COLO668 (cell line): ENCODE measurements at regions not wholly inside any gene's neighbourhood (a gene's known extent, or its start where the extent isn't known, plus 50 kb on each side); places are given as distances from the start of the nearest gene placed in this dataset.
A peak's percentile ranks its signal among the peaks of the same experiment; 100 is the strongest.

Experiments used
- DNase-seq: peaks from one replicate; lab custom pipeline; 2025; ENCODE audit not compliant: unreplicated experiment; lab: John Stamatoyannopoulos, UW

DNA sequence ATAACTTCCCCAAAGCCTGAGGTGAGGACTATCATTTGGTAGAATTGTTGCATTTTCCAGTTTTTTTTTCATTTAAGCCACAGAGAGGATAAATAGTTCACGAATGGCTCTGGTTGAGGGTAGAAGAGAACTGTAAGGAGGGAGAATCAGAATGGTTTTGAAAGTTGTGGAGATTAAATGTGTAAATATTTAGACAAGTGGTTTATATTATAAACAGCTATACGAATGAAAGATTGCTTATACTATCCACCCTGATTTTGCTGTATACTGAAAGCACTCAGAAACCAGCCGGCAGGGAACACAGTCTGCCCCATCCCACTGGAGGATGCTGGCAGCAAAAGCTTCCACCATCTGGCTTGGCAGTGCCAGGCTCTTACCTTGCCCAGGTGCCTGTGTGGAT lies 341.1 kb downstream of the RAPGEF2 start:
- DNase-seq = no peak

DNA sequence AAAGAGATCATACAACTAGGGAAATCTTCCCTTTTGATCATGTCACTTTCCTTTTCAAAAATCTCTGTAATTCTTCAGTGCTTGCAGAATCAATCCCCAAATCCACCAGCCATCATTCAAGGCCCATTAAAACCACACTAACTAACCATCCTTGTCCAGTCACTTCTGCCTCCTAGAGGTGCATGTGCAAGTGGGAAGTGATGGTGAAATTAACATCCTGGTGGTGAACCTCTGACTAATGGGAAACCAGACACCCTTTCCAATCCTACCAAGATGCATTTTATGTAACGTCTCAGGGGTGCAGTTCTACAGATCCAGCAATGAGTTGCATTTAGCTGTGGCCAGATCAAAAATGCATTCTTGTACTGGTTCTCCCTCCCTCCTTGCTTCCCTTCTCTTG lies 341.8 kb downstream of the RAPGEF2 start:
- DNase-seq = no peak

DNA sequence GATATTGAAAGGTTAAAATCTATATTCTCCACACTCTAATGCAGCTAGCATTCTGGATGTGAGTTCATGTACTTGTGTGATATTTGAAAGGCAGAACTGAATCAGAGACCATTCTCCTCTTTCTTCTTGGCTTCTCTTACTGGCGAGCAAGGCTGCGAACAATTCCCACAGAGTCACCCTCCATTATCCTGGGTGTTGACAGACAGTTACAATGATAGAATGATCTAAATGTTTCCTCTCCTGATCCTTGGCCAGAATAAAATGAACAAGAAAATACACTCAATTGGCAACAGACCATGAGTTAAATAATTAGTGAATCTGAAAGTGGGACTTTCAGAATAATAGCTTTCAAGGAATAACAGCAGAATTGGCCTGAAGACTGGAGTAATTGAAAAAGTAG lies 342.8 kb downstream of the RAPGEF2 start:
- no peak for DNase-seq

DNA sequence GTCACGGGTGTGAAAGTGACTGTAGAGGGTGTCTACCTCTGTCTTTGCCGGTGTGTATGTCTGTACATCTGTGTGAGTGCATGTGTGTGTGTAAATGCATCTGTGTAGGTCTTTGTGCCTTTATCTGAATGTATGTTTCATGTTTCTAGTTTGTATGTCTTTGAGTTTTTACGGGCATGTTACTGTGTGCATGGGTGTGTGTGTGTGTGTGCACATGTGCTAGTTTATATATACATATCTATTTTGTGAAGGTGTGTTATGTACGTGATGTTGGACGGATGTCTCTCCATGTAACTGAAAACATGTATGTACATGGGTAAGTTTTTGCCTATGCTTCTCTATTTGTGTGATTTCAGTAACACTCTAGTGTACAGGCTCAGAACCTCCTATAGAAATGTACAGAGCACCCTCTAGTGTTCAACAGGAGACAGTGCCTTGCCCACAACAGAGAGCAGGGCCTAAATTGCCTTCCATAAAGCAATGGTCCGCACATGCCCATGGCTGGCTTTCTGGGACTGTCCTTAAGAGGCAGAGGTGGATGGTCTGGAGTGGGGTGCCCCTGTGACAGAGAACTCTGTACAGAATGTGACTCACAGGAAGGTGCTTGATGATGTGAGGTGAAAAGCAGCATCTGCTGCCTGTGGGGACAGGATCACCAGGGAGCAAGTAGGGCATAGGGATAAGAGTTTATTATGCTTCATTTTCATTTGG lies 343.5 kb downstream of the RAPGEF2 start:
- peak; percentile 12 for DNase-seq

DNA sequence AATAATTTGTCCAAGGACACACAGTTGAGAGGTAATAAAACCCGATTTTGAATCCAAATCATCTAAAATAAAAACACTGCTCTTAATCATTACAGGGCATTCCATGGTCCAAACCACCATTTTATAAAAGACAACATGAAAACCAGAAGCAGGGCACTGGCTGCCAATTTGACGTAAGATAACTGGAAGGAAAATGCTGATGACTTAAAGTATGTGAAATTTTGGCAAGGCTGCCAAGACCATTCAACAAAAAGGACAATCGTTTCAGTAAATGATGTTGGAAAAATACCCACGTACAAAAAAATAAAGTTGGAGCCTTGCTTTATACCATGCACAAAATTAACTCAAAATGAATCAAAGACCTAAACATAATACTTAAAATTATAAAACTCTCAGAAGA lies 344.4 kb downstream of the RAPGEF2 start:
- no peak for DNase-seq

DNA sequence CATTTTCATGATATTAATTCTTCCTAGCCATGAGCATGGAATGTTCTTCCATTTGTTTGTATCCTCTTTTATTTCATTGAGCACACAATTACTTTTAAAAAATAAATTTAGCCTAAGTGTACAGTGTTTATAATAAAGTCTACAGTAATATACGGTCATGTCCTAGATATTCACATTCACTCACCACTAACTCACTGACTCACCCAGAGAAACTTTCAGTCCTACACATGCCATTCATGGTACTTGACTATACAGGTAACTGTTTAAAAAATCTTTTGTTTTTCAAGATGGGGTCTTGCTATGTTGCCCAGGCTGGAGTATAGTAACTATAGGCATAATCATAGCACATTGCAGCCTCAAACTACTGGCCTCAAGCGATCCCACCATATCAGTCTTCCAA lies 348.1 kb downstream of the RAPGEF2 start:
- no peak for DNase-seq

DNA sequence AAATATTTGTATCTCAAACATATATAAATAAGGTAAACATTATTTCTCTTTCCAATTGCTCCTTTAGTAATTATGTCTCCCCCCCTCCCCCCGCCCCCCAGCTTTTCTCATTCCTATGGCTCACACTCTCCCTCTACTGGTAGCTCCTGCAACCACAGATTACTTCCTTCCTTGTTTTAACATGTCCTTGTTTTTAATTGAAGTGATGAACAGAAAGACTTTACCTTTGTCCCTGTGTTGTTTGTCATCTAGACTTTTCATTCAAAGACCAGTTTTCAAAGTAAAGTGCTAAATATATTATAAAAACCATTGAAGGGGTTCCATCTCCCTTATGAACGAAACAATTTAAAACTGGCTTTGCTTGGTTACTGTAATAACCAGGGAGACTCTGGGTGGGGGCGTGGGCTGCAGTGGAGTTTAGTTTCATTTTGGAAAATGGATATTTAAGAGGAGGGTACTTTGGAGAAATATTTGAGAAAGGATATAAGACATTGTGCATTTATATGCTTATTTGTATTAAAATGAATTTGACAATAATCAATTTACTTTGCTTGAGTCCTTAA lies 352.9 kb downstream of the RAPGEF2 start:
- DNase-seq = peak; percentile 10

DNA sequence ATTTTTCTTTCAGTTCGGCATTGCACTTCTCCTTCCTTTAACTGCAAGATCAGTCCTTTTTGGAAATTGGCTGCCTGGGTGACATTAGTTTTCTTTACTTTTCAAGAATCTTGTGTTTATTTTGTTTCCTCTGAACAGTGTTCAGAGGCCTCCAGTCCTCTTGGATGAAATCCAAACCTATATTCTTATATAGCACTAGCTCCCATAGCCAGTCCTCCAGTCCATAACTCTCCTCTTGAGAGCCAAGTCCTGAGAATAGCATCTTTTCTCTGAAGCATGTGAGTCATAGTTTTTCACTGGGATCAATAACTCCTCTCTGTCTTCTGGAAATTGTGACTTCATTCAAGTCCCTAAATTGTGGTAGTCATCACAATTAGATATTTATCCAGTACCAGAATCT lies 357.5 kb downstream of the RAPGEF2 start:
- no peak for DNase-seq

DNA sequence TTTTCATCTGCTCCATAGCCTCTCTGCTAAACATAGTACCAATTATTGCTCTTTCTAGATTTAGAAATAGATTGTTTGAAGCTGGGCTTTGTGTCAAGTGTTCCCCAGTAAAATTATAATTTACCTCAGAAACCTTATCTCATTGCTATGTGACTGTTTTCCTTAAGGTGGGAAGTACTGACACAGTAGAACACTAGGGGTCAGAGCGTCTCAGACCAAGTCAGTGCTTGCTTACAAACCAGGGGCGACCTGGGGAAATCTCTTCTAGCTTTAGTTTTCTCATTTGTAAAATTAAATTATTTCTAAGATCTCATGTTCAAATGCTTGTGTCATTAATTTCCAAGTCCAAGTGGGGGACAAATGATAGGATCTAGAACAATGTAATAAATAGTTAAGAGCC lies 360.4 kb downstream of the RAPGEF2 start:
- DNase-seq = no peak

DNA sequence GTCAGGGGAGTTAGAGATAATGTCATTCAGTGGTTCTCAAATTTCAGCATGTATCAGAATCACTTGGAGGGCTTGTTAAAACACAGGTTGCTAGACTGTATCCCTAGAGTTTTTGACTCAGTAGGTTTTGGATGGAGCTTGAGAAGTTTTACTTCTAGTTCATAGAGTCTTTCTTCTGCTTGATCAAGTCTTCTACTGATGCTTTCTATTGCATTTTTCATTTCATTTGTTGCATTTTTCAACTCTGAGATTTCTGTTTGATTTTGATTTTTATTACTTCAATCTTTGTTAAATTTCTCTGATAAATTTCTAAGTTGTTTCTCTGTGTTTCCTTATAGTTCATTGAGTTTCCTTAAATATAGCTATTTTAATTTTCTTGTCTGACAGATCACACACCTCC lies 361.4 kb downstream of the RAPGEF2 start:
- DNase-seq = no peak

DNA sequence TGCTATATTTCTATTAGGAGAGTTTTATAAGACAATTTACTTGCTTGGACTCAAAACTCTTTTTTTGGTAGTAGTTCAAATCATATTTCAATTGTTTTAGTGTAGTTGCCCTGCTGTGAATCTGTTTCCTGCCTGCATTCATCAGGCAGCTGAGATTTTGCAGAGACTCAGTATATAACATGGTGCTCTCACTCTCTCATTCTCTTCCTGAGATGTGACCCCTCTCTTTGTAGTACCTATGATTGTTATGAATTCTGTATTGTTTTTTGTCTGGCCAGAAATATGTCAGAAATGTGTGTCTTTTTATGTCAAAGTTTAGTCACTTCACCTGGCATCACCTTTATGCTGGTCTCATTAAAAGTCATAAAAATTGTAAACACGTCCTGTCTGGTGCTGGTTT lies 374.0 kb downstream of the RAPGEF2 start:
- DNase-seq = no peak

DNA sequence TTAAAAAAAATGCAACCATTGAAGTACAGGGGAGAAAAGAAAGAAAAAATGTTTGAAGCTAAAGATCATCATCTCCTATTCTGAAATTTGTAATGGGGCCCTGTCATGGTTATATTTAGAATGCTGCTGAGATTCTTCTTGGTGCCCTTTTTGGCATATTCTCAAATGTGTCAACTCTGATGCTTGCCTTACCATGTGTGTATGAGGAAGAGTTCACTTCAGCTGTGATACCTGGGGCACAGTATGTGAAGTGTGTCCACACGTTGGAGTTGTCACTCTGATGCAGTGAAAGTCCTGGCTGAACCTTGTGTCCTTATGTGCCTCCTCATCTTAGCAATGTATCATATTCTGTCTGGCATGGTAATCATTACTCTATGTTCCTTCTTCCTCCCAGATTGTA lies 377.9 kb downstream of the RAPGEF2 start:
- no peak for DNase-seq

DNA sequence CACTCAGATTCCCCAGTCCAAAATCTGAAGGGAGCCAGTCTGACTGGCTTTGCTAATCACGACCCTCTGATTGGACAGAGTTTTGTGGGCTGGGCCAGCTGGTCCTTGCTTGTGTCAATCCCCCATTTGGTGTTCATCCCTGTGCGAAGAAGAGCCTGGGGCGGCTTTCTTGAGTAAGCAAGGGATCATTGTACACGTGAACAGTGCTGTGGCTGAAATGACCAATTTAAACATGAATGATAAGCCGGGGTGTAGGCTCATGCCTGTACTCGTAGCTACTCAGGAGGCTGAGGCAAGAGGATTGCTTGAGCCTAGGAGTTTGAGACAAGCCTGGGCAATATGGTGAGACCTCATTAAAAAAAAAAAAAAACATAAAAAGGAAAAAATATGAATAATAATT lies 379.1 kb downstream of the RAPGEF2 start:
- DNase-seq = no peak

DNA sequence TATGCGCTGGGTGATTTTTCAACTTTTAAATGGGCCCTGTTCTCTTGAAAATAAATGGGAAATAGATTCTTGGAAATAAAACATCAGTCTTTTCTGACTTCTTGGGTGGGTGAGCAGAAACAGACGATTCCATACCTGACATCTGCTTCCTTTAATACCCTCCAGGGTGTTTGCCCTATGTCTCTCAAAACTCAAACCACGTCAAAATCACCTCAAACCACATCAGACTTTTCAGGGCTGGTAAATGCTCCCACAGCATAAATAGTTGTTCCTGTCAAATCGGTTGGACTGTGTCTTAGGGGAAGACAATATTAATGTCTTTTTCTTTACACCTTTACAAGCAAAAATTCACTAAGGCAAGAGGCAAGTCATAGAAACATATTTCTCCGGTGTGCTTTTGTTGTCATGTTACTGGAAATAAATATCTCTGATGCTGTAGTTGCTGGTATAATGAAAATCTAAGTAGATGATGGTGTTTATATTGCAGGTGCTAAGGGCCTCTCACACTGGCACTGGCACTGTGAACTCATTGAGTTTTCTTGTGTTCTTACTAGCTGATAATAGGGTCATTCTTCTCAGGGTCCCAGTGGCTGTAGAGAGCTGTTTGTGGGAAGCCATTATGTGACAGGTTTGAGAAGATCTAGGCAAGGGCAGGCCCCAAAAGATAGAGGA lies 380.4 kb downstream of the RAPGEF2 start:
- no peak for DNase-seq

DNA sequence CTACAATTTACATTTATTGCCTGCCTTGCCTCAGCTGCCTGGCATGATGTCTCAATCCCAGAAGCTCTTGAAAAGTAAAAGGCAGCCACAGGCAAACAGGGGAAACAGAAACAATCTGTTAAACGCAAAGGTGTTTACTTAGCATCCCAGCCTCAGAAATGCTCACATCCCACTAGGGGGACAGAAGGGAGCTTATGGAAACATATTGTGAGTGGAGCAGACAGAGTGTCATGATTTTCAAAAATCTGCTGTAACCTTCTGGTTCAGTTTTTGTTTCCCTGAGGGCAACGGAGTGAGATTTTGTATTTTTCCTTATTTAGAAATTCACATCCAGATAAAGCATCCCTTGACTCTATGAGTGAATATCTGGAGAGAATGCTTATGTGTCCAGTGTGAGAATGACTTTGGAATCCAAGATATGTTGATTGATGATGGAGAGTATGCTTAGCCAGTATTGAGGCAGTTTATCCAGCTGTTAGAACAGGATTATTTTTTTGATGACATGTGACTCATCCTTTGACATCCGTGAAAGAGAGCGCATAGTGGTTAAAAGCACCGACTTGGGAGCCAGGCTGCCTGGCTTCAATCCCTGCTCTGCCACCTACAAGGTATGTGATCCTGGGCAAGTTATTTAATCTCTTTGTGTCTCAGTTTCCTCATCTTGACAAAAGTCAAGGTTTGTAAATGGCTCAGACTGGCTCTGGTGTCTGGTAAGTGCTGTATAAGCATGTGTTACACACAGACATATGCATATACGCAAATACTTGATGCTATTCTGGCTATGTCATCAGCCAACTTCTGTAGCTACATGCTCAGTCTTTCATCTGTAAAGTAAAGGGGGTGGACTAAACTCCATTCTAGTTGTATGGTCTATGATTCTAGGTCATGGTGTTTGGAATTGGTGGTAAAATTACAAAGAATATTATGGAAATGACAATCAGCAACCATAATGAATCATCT lies 381.2 kb downstream of the RAPGEF2 start:
- DNase-seq = no peak

DNA sequence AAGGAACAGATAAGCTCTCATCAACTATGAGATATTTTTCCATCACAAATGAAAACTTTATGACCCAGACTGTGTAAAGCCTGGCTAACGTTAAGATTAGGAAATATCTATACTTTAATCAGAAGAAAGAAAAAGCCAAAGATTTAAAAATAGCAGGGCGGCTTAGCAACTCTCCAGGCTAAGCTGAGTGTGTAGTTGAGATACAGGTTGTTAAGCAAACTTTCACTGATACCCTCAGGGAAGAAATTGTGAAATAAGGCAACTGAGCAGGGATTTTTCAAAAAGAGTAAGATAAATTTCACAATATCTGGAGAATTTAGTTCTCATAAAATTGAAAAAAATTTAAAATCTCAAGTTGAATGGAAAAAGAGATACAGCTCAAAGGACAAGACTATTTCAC lies 382.0 kb downstream of the RAPGEF2 start:
- DNase-seq = no peak

DNA sequence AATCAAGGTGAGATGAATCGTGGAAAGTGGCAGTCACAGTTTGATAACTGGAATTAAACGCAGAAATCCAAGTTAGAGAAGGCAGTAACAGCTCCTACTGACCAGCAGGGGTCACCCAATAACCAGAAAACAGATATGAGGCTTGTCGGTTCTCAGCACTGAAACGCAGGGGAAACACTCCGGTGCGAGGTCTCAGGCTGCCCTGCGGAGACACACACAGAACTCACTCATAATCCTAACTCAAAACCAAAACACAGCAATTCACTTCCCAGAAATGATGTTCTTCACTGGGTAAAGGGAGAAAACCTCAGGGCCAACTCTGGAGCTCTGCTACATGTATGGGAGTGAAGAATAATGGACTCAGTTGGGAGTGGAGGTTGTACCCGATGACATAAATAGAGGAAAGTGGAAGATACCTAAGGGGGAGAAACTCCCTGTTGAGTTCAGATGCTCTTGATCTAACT lies 384.4 kb downstream of the RAPGEF2 start:
- DNase-seq = peak; percentile 29

DNA sequence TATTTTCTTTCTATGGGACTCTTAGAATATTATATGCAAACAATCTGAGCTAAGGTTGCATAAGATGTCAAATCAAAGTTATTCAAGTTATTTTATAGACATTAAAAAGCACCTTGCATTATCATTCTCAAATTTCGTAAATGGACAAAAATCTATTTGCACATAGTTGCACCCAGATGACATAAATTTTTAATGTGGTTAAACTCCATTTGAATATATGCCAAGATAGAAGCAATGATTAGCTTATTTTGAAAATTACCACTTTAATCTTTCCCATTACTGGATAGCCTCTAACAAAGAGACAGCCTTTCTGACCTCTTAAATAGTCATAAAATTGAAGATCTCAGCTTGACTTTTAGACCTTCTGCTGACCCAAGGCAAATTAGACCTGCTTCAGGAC lies 386.8 kb downstream of the RAPGEF2 start:
- no peak for DNase-seq

DNA sequence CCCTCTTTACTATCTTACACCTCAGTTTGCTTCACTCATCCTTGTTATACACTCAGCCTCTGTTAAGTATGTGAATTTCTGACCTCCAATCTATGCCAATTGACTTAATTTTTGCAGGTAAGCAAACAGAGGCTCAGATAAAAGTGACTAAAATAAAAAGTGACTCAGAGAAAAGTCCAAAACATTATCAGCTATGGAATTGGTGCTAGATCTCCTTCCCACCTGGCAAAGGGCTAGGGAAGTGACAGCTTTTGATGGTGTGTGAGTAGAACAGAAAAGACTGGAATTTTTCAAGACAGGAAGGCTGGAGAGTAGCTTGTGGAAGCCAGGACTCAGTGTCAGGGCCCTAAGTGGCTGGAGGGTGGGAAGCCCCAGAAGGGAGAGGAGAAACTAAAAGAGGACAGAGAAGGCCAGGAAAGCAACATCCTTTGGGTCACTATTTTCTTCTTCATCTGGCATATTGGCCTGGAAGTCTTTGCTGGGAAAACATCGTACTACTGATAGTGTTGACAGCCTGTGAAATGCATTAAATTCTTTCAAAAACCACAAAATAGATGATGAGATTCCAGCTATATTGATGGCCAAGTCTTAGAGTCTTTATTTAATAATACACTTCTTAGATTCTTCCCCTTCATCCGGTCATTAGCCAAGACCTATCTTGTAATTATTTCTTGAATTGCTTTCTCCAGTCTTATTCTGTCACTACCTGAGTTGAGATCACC lies 392.8 kb downstream of the RAPGEF2 start:
- no peak for DNase-seq

DNA sequence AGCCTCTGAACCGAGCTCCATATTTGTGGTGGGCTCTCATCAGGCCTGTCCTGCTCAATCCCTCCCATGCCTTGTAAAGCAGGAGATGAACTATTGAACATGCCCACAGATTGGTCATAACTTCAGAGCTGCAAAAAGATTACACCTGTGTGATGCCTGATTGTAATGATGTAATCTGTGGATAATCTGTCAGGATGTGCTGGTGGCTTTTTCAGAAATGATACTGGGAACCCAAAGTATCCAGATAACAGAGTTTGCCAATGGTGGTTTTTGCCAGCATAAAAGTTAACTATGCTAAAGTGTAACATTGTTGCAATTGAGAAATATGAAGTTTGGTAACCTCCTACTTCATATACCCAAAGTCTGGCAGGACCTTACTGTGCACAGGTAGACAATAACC lies 393.4 kb downstream of the RAPGEF2 start:
- DNase-seq = no peak

DNA sequence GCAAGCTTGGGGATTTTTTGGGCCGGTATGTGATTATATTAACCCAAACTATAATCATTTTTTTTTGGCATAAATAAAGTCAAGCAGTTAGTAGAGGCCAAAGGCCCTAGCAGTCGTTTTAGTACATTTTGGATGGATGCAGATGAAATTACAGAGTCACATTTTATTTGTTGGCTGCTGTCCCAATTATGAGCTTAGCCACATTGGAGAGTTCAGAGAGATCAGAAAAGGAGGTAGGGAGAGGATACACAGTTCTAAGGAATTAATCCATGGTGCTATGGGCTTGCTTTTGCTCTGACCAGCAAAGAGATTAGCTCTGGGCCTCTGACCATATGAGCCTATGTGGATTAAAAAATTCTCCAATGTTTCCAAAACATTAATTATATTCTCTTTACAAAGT lies 395.1 kb downstream of the RAPGEF2 start:
- DNase-seq = no peak
